GM19099 (cell line): ENCODE measurements at regions not wholly inside any gene's neighbourhood (a gene's known extent, or its start where the extent isn't known, plus 50 kb on each side); places are given as distances from the start of the nearest gene placed in this dataset.

Experiments
- POLR2A ChIP-seq: IDR thresholded peaks from 3 replicates; pipeline ENCODE4 v1.6.1; 2011; ENCODE audit warnings: low read depth; ENCODE audit not compliant: insufficient read length; ENCODE audit errors: extremely low read depth

DNA sequence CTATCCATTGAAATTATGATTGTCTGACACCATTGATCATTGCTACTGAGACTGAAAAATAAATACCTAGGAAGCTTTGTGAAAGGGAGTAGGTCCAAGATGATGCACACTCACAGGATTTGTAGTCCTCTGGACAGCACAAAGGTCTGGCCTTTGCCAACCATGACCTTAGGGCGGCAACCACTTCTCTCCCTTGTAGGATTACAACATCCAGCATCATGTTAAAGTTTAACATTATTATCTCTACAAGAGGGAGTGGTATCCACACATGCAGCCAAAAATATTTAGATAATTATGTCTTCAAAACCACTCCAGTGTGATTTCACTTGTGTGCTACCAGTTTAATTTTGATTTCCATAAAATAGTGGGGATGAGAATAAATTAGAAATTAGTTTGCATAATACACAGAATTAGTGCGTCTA lies 51.1 kb upstream of the NHSL1 start:
- no peak for TF ChIP-seq POLR2A

GRCh38 chr6:138554146-138554545 lies 54.9 kb upstream of the NHSL1 start:
- no peak for TF ChIP-seq POLR2A

DNA sequence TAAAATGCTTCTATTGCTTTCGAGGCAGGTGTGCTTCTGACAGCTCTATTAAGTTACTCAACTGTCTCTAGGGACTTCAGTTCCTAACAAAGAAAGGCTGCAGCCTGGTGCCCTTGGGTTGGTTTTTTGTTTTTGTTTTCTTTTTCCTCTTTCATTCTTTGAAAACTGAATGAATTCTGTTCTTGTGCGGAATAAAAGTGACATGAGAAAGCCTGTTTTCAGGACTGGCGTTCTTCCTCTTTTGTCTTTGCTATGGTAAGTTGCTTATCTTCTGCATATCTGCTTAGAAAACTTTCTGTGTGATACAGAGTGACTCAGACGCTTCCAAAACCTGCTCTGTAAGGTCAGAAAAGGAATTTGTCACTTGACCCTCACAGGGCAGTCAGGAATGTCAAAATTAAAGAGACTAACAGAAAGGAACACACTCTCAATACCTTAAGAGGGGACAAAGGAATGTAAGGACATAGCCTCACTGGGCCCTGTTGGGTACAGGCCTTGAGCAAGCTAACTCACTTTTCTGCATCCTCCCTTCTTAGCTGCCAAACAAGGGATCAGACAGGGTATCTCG lies 56.2 kb upstream of the NHSL1 start:
- TF ChIP-seq POLR2A = no peak

GRCh38 chr6:138557147-138557546 lies 57.9 kb upstream of the NHSL1 start:
- no peak for TF ChIP-seq POLR2A

- TF ChIP-seq POLR2A = no peak
Observed at GRCh38 chr6:138559143-138559542, 59.8 kb upstream of the NHSL1 start.

- TF ChIP-seq POLR2A = no peak
Observed at GRCh38 chr6:138560130-138560860, 61.0 kb upstream of the NHSL1 start.

DNA sequence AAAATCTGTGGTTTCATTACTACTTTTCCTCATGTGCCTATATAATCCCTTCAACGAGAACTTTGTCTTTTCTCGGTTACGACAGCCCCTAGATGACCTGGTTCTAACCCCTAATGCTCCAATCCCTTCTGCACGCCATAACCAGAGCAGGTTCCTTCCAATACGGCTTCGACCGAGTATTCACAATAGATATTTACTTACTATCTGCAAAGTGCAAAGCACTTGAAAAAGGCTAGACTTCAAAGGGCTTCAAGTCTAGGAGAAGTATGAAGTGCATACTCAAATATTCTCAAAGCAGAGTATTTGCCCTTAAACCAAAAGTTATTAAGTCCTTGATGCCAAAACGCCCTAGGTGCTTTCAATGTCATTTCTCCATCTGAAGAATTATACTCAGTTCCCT lies 63.4 kb upstream of the NHSL1 start:
- TF ChIP-seq POLR2A = no peak

GRCh38 chr6:138563231-138563630 lies 63.9 kb upstream of the NHSL1 start:
- TF ChIP-seq POLR2A = no peak

- no peak for TF ChIP-seq POLR2A
Observed at GRCh38 chr6:138563650-138564049, 64.4 kb upstream of the NHSL1 start.

GRCh38 chr6:138564170-138564721 lies 65.0 kb upstream of the NHSL1 start:
- no peak for TF ChIP-seq POLR2A

GRCh38 chr6:138567052-138567451 lies 67.8 kb upstream of the NHSL1 start:
- no peak for TF ChIP-seq POLR2A

GRCh38 chr6:138568997-138569396 lies 69.7 kb upstream of the NHSL1 start:
- no peak for TF ChIP-seq POLR2A

DNA sequence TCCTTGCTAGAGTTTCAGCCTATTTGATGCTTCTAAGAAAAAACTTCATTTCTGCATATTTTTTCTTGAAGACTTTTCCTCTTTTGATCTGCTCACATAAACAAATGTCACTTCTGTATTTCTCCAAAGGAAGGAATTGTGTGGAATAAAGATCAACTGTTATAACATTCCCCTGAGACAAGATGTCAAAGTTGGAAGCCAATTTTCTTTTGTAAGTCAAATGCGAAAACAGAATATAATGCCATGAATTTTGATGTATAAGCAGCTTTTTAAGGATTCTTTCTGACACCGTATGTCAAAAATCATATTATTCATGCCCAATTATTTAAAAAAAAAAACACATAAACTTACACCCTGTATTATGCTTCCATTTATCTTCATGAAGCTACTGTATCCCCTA lies 70.3 kb upstream of the NHSL1 start:
- TF ChIP-seq POLR2A = no peak

- TF ChIP-seq POLR2A = no peak
Observed at GRCh38 chr6:138569970-138570724, 70.9 kb upstream of the NHSL1 start.

DNA sequence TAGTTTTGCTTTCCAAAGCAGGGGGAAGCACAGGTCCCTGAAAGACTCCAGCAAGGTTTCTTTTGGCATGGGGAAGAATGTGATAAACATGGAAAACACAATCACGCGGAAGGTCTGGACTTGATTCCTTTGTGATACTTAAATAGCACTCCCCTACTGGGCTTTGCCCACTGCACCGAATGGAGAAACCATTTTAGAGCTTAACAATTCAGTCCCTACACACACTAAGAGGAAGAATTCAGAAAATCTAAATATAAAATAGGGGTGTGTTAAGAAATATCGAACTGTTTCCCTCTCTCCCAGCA lies 71.4 kb upstream of the NHSL1 start:
- TF ChIP-seq POLR2A = no peak

- TF ChIP-seq POLR2A = no peak
Observed at GRCh38 chr6:138571181-138571580, 71.9 kb upstream of the NHSL1 start.

- no peak for TF ChIP-seq POLR2A
Observed at GRCh38 chr6:138571585-138572166, 72.4 kb upstream of the NHSL1 start.
